K562 (cell line): ENCODE measurements at regions not wholly inside any gene's neighbourhood (a gene's known extent, or its start where the extent isn't known, plus 50 kb on each side); places are given as distances from the start of the nearest gene placed in this dataset.

Source experiments
- FOXA1 ChIP-seq: fragments of 450-650 bp; IDR thresholded peaks from 2 replicates; pipeline ENCODE4 v1.6.1; 2016; ENCODE audit warnings: mild to moderate bottlenecking, borderline replicate concordance
- MXI1 ChIP-seq: IDR thresholded peaks from 2 replicates; pipeline ENCODE4 v1.6.1; 2011; ENCODE audit warnings: low read depth, mild to moderate bottlenecking, improper control_type of control experiment, low read length
- TF ChIP-seq, protein P1 (sequence below): fragments of 450-650 bp; IDR thresholded peaks from 2 replicates; pipeline ENCODE4 v1.7.1; 2018; ENCODE audit warnings: mild to moderate bottlenecking, low read depth; ENCODE audit not compliant: partially characterized antibody
- TF ChIP-seq, protein P2 (sequence below): sonication (generic); formaldehyde crosslinking; IDR thresholded peaks from 2 replicates; pipeline ENCODE4 v1.8.0; 2022; ENCODE audit warnings: mild to moderate bottlenecking, missing genetic modification reagents, borderline replicate concordance
- TF ChIP-seq, protein P3 (sequence below): fragments of 450-650 bp; IDR thresholded peaks from 2 replicates; pipeline ENCODE4 v1.6.1; 2017; ENCODE audit warnings: mild to moderate bottlenecking, moderate library complexity
- TF ChIP-seq, protein P4 (sequence below): fragments of 250-450 bp; sonication (Bioruptor Pico); IDR thresholded peaks from 2 replicates; pipeline ENCODE4 v1.5.0; 2021; ENCODE audit warnings: mild to moderate bottlenecking, borderline replicate concordance

DNA sequence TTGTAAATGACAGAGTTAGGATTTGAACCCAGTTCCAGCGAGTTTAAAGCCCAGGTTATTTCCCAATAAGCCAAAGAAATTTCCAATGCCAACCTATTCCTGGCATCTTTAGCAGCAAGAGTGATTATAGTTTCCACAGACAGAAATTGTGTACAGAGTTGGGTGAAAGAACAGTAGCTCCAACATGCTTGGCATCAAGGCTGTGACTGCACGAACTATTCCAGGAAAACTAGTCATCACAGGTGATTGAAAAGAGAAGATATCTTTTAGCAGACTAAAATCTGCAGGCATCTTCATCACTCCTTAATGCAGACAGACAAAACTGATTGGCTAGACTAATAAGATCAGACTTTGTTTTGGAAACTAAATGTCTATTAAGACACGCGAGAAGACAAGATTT, 262.7 kb upstream of the PLEKHG7 start (continued):
- TF ChIP-seq, protein P1, sequence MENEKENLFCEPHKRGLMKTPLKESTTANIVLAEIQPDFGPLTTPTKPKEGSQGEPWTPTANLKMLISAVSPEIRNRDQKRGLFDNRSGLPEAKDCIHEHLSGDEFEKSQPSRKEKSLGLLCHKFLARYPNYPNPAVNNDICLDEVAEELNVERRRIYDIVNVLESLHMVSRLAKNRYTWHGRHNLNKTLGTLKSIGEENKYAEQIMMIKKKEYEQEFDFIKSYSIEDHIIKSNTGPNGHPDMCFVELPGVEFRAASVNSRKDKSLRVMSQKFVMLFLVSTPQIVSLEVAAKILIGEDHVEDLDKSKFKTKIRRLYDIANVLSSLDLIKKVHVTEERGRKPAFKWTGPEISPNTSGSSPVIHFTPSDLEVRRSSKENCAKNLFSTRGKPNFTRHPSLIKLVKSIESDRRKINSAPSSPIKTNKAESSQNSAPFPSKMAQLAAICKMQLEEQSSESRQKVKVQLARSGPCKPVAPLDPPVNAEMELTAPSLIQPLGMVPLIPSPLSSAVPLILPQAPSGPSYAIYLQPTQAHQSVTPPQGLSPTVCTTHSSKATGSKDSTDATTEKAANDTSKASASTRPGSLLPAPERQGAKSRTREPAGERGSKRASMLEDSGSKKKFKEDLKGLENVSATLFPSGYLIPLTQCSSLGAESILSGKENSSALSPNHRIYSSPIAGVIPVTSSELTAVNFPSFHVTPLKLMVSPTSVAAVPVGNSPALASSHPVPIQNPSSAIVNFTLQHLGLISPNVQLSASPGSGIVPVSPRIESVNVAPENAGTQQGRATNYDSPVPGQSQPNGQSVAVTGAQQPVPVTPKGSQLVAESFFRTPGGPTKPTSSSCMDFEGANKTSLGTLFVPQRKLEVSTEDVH = no peak
- TF ChIP-seq FOXA1 (no peak), MXI1 (no peak)
- TF ChIP-seq, protein P2, sequence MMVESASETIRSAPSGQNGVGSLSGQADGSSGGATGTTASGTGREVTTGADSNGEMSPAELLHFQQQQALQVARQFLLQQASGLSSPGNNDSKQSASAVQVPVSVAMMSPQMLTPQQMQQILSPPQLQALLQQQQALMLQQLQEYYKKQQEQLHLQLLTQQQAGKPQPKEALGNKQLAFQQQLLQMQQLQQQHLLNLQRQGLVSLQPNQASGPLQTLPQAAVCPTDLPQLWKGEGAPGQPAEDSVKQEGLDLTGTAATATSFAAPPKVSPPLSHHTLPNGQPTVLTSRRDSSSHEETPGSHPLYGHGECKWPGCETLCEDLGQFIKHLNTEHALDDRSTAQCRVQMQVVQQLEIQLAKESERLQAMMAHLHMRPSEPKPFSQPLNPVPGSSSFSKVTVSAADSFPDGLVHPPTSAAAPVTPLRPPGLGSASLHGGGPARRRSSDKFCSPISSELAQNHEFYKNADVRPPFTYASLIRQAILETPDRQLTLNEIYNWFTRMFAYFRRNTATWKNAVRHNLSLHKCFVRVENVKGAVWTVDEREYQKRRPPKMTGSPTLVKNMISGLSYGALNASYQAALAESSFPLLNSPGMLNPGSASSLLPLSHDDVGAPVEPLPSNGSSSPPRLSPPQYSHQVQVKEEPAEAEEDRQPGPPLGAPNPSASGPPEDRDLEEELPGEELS (CRISPR knock-in tag) = no peak
- TF ChIP-seq, protein P3, sequence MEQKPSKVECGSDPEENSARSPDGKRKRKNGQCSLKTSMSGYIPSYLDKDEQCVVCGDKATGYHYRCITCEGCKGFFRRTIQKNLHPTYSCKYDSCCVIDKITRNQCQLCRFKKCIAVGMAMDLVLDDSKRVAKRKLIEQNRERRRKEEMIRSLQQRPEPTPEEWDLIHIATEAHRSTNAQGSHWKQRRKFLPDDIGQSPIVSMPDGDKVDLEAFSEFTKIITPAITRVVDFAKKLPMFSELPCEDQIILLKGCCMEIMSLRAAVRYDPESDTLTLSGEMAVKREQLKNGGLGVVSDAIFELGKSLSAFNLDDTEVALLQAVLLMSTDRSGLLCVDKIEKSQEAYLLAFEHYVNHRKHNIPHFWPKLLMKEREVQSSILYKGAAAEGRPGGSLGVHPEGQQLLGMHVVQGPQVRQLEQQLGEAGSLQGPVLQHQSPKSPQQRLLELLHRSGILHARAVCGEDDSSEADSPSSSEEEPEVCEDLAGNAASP = no peak
- TF ChIP-seq, protein P4, sequence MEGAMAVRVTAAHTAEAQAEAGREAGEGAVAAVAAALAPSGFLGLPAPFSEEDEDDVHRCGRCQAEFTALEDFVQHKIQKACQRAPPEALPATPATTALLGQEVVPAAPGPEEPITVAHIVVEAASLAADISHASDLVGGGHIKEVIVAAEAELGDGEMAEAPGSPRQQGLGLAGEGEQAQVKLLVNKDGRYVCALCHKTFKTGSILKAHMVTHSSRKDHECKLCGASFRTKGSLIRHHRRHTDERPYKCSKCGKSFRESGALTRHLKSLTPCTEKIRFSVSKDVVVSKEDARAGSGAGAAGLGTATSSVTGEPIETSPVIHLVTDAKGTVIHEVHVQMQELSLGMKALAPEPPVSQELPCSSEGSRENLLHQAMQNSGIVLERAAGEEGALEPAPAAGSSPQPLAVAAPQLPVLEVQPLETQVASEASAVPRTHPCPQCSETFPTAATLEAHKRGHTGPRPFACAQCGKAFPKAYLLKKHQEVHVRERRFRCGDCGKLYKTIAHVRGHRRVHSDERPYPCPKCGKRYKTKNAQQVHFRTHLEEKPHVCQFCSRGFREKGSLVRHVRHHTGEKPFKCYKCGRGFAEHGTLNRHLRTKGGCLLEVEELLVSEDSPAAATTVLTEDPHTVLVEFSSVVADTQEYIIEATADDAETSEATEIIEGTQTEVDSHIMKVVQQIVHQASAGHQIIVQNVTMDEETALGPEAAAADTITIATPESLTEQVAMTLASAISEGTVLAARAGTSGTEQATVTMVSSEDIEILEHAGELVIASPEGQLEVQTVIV (CRISPR knock-in tag) = no peak
